ENCODE measurements at regions not wholly inside any gene's neighbourhood (a gene's known extent, or its start where the extent isn't known, plus 50 kb on each side); places are given as distances from the start of the nearest gene placed in this dataset.

GRCh38 chr10:33897291-33897752 is 562.9 kb upstream of the NRP1 start:
- Histone ChIP-seq H3K4me3 (ENCODE audit: control insufficient read depth in 2 of 3, extremely low read depth in 1 of 3, insufficient read depth in 2 of 3, low read depth in 1 of 3, low read length in 3 of 3) (no peak overlapping the region), H2AFZ (ENCODE audit: control insufficient read depth, low read length) (no peak overlapping the region), H3K27ac (ENCODE audit: control insufficient read depth, insufficient read depth, low read length) (peak overlapping the region; percentile 77), H3K4me1 (ENCODE audit: control insufficient read depth, extremely low read depth, insufficient read depth, low read length) (peaks cover 42% of the 10 kb centered on the region), H3K4me2 (ENCODE audit: control insufficient read depth, extremely low read depth, insufficient read depth, low read depth, low read length) (peak overlapping the region; percentile 49), H3K9ac (ENCODE audit: control insufficient read depth, extremely low read depth, insufficient read depth, low read length) (no peak overlapping the region), H3K27me3 (ENCODE audit: control insufficient read depth, extremely low read depth, insufficient read depth, low read length) (no peaks in the 10 kb centered on the region), H3K79me2 (ENCODE audit: control insufficient read depth, insufficient read depth, low read length) (no peaks in the 10 kb centered on the region), H3K9me1 (ENCODE audit: control insufficient read depth, extremely low read depth, insufficient read depth, low read length) (no peaks in the 10 kb centered on the region), H3K36me3 (ENCODE audit: control insufficient read depth in 2 of 2, extremely low read depth in 1 of 2, insufficient read depth in 2 of 2, low read length in 2 of 2) (no peaks in the 10 kb centered on the region), H4K20me1 (ENCODE audit: control insufficient read depth, extremely low read depth, insufficient read depth, low read length) (no peaks in the 10 kb centered on the region), H3K9me3 (ENCODE audit: control insufficient read depth, low read depth, low read length) (peaks cover 4% of the 10 kb centered on the region)
- dilution Hi-C loops (cut with MboI; ENCODE audit: extremely low pct_ligation_motif_present, low sequenced_read_pairs): no loop called here
- TF ChIP-seq EZH2 (IDR thresholded peaks at IDR 0.05; ENCODE audit: low read length) (no peak), CTCF (optimal IDR thresholded peaks at IDR 0.05 in 1 of 3, IDR thresholded peaks at IDR 0.05 in 1 of 3, conservative IDR thresholded peaks at IDR 0.05 in 1 of 3; ENCODE audit: extremely low read depth in 1 of 3, insufficient read depth in 2 of 3, low read length in 3 of 3) (no peak)
- FAIRE-seq: peak; percentile 97
- DNase-seq (ENCODE audit: low read depth, low spot score): peak; percentile 83

DNA sequence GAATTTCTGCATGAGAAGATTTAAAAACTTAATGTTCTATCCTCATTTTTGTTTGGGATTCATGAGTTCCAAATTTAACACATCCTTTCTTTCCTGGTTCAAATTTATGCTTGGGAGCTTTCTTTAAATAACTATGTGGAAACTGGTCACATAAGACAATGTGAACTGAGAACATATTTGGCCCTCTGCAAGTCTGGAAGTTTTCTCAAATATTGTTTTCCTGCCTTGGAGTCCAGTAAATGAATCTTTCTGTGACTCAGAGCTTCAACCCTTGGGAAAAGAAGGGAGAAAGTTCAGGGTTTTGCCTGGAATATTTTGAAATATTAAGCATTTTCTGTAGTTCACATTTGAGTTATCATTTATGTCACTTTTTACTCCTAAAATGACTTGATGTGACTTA is 559.0 kb upstream of the NRP1 start:
- Histone ChIP-seq H3K4me3 (ENCODE audit: control insufficient read depth in 2 of 3, extremely low read depth in 1 of 3, insufficient read depth in 2 of 3, low read depth in 1 of 3, low read length in 3 of 3) (no peak overlapping the region), H3K9me3 (ENCODE audit: control insufficient read depth, low read depth, low read length) (no peaks in the 10 kb centered on the region), H3K9me1 (ENCODE audit: control insufficient read depth, extremely low read depth, insufficient read depth, low read length) (no peaks in the 10 kb centered on the region), H3K27me3 (ENCODE audit: control insufficient read depth, extremely low read depth, insufficient read depth, low read length) (no peaks in the 10 kb centered on the region), H4K20me1 (ENCODE audit: control insufficient read depth, extremely low read depth, insufficient read depth, low read length) (no peaks in the 10 kb centered on the region), H2AFZ (ENCODE audit: control insufficient read depth, low read length) (no peak overlapping the region), H3K9ac (ENCODE audit: control insufficient read depth, extremely low read depth, insufficient read depth, low read length) (no peak overlapping the region), H3K4me1 (ENCODE audit: control insufficient read depth, extremely low read depth, insufficient read depth, low read length) (peaks cover 20% of the 10 kb centered on the region), H3K4me2 (ENCODE audit: control insufficient read depth, extremely low read depth, insufficient read depth, low read depth, low read length) (no peak overlapping the region), H3K27ac (ENCODE audit: control insufficient read depth, insufficient read depth, low read length) (no peak overlapping the region), H3K36me3 (ENCODE audit: control insufficient read depth in 2 of 2, extremely low read depth in 1 of 2, insufficient read depth in 2 of 2, low read length in 2 of 2) (no peaks in the 10 kb centered on the region), H3K79me2 (ENCODE audit: control insufficient read depth, insufficient read depth, low read length) (no peaks in the 10 kb centered on the region)
- TF ChIP-seq CTCF (optimal IDR thresholded peaks at IDR 0.05 in 1 of 3, IDR thresholded peaks at IDR 0.05 in 1 of 3, conservative IDR thresholded peaks at IDR 0.05 in 1 of 3; ENCODE audit: extremely low read depth in 1 of 3, insufficient read depth in 2 of 3, low read length in 3 of 3) (no peak), EZH2 (IDR thresholded peaks at IDR 0.05; ENCODE audit: low read length) (no peak)
- DNase-seq (ENCODE audit: low read depth, low spot score) (no peak), FAIRE-seq (no peak)
- dilution Hi-C loops (cut with MboI; ENCODE audit: extremely low pct_ligation_motif_present, low sequenced_read_pairs): no loop called here

All from keratinocyte (primary cell).